CD4-positive, alpha-beta T cell (primary cell): ENCODE measurements at regions not wholly inside any gene's neighbourhood (a gene's known extent, or its start where the extent isn't known, plus 50 kb on each side); places are given as distances from the start of the nearest gene placed in this dataset.
"Not testable (repeated sequence)": the region's sequence is repeated elsewhere in the genome, so short reads cannot be mapped to it uniquely, and the experiment has no call there.

Experiments
- ATAC-seq: fragments of 200-7000 bp; cut with Tn5 transposase; one replicate; pipeline ENCODE4 v1.10.0; 2022; ENCODE audit warnings: mild to moderate bottlenecking; ENCODE audit not compliant: poor library complexity
- CTCF ChIA-PET: fragments of 350-600 bp; sonication (Branson Sonifier 250); formaldehyde crosslinking; loops from one replicate; lab custom pipeline; 2021; ENCODE audit warnings: antibody characterized with exemption, inconsistent platforms; lab: Charles Lee
- POLR2A ChIA-PET: fragments of 350-600 bp; sonication (Branson Sonifier 250); formaldehyde crosslinking; loops from one replicate; lab custom pipeline; 2021; ENCODE audit warnings: antibody characterized with exemption, inconsistent platforms; lab: Charles Lee
- DNase-seq, 14 experiments: peaks; one replicate each; pipeline ENCODE4 v3.0.0-alpha.2; 2013 to 2020; ENCODE audit warnings: mixed read lengths in 2 of 14
- H3K27ac ChIP-seq, 2 donors: one replicate each; pipeline versions ENCODE4 v1.5.1 to v1.7.0; 2013; ENCODE audit warnings: low read length in 2 of 2, low read depth in 1 of 2, mild to moderate bottlenecking in 1 of 2
- H3K27me3 ChIP-seq, 2 experiments: 1 replicate in 1 of 2; 2 replicates in 1 of 2; pipeline versions ENCODE4 v1.6.1 to v1.7.0; 2013; ENCODE audit warnings: low read length in 2 of 2, control low read depth in 1 of 2, mild to moderate bottlenecking in 1 of 2, moderate library complexity in 1 of 2; ENCODE audit not compliant: insufficient read depth in 2 of 2, control insufficient read depth in 1 of 2
- H3K36me3 ChIP-seq: one replicate; pipeline ENCODE4 v1.6.1; 2013; ENCODE audit warnings: low read length, control low read depth; ENCODE audit not compliant: insufficient read depth
- H3K4me1 ChIP-seq: one replicate; pipeline ENCODE4 v1.6.1; 2013; ENCODE audit warnings: low read length, control low read depth; ENCODE audit not compliant: insufficient read depth
- H3K4me3 ChIP-seq: one replicate; pipeline ENCODE4 v1.5.1; 2013; ENCODE audit warnings: mild to moderate bottlenecking, low read length, moderate library complexity
- H3K9me3 ChIP-seq, 2 experiments: 1 replicate in 1 of 2; 2 replicates in 1 of 2; pipeline versions ENCODE4 v1.6.1 to v1.7.0; 2013; ENCODE audit warnings: low read length in 2 of 2, mild to moderate bottlenecking in 2 of 2, control low read depth in 1 of 2, moderate library complexity in 1 of 2; ENCODE audit not compliant: control insufficient read depth in 1 of 2, insufficient read depth in 1 of 2
- H3K27ac Mint-ChIP-seq: one replicate; pipeline ENCODE4 v1.8.0; 2020; ENCODE audit warnings: mixed read lengths
- H3K27me3 Mint-ChIP-seq: one replicate; pipeline ENCODE4 v1.8.0; 2021; ENCODE audit warnings: mixed read lengths
- H3K36me3 Mint-ChIP-seq: one replicate; pipeline ENCODE4 v1.8.0; 2021; ENCODE audit warnings: low read depth, mixed read lengths
- H3K4me1 Mint-ChIP-seq: one replicate; pipeline ENCODE4 v1.8.0; 2021; ENCODE audit warnings: low read depth, mixed read lengths
- H3K4me3 Mint-ChIP-seq: one replicate; pipeline ENCODE4 v1.8.0; 2020; ENCODE audit warnings: mild to moderate bottlenecking, mixed read lengths
- H3K9me3 Mint-ChIP-seq: one replicate; pipeline ENCODE4 v1.8.0; 2020; ENCODE audit warnings: mixed read lengths
- CTCF ChIP-seq: fragments of 200-600 bp; IDR thresholded peaks from one replicate; pipeline ENCODE4 v1.8.0; 2022; ENCODE audit warnings: antibody characterized with exemption, mild to moderate bottlenecking
- intact Hi-C, 2 experiments: fragments of 100-400 bp; cut with DNase I in 1 of 2; cut with micrococcal nuclease in 1 of 2; formaldehyde crosslinking; loops; one replicate each; pipeline versions ENCODE4 v1.15.1 to v1.9.0; 2023 to 2025; cut with DNase I, micrococcal nuclease

DNA sequence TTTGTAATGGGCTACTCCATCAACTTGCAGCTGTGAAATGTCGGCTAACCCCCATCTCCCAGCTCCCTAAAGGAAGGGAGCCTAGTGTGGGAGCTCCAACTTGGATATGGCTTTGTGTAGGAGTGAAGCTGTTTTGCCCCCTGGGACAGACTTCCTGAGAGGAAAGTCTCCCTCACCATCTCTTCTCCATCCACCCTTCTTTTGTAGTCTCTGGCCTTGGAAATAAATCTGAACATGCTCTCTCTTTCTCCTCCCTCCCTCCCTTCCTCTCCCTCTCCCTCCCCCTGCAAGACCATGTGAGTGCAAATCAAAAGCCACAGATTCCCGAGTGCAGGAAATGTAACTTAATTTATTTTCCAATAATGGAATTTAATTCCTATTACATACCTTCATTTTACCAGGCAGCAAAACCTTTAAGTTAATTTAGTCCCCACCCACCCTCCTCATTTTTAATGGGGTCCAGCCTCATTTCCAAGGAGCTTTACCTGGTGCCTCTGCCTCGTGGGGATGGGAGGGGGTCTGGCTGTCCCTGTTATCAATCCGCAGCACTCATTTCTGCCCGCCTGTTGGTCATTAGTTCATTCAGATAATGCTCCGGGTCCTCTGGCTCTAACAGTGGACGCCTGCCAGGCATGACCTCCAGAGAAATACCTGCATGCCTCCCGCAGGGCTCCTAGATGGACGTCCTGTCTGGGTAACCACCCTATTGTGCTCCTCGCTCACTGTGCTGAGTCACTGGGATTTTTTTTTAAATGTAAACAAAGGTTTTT is 122.9 kb upstream of the TAF11L2 start:
- ATAC-seq = no peak
- Histone ChIP-seq H3K36me3 (no peaks in the 10 kb centered on the region), H3K27ac (no peak overlapping the region), H3K4me1 (no peaks in the 10 kb centered on the region), H3K27me3 (no peaks in the 10 kb centered on the region), H3K9me3 (peaks cover 0 to 8% of the 10 kb centered on the region in 2 experiments), H3K4me3 (no peak overlapping the region)
- ChIA-PET POLR2A (no interaction called here), CTCF (no interaction called here)
- Mint-ChIP-seq H3K4me1 (no peaks in the 10 kb centered on the region), H3K36me3 (no peaks in the 10 kb centered on the region), H3K27ac (no peak overlapping the region), H3K4me3 (no peak overlapping the region), H3K27me3 (no peaks in the 10 kb centered on the region), H3K9me3 (peaks cover 10% of the 10 kb centered on the region)
- TF ChIP-seq CTCF = no peak
- intact Hi-C loops = no loop called here
- no peak for DNase-seq

- H3K4me1 ChIP-seq, H3K27ac ChIP-seq, POLR2A ChIA-PET, ATAC-seq, H3K4me1 Mint-ChIP-seq, H3K27ac Mint-ChIP-seq, CTCF ChIA-PET, intact Hi-C loops, H3K27me3 ChIP-seq, H3K4me3 Mint-ChIP-seq, H3K4me3 ChIP-seq, H3K9me3 ChIP-seq, DNase-seq, H3K9me3 Mint-ChIP-seq, H3K36me3 ChIP-seq, H3K27me3 Mint-ChIP-seq, H3K36me3 Mint-ChIP-seq: not testable (repeated sequence)
Observed at GRCh38 chr5:17375886-17376285, 122.1 kb upstream of the TAF11L2 start.

DNA sequence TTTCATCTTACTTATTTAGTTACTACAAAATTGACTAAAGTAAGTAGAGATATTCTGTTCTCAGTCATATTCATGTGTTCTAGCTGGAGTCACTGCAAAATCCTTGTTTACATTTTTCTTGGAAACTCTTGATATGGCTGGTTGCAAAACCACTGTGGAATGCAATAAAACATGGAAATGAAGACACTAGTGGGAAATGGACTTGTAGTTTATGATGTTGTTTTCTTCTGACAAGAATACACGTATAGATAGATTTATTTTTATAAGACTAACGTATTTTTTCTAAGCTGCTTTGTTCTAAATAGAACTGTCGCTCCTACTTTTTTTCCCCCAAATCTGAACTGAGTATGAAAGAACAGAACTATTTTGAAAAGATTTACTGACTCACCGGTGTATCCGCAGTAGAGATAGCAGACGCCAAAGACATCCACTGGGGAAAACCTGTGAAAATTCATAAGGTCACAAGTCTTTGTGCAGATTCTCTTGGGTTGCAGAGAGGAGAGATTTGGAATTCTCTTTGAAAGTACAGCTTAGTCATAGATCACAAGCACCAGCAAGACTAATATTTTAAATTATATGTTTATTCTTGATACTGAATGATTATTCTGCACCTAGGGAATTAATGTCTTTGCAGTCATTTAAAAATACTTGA is 119.6 kb upstream of the TAF11L2 start:
- H3K9me3 Mint-ChIP-seq = peaks cover 6% of the 10 kb centered on the region
- Histone ChIP-seq H3K9me3 (peaks cover 0 to 8% of the 10 kb centered on the region in 2 experiments), H3K4me1 (no peaks in the 10 kb centered on the region), H3K36me3 (no peaks in the 10 kb centered on the region), H3K4me3 (no peak overlapping the region), H3K27me3 (no peaks in the 10 kb centered on the region), H3K27ac (no peak overlapping the region)
- POLR2A ChIA-PET = no interaction called here
- no peaks in the 10 kb centered on the region for H3K4me1 Mint-ChIP-seq
- H3K27ac Mint-ChIP-seq = no peak overlapping the region
- no peak for TF ChIP-seq CTCF
- no peak overlapping the region for H3K4me3 Mint-ChIP-seq
- ATAC-seq (no peak), DNase-seq (no peak)
- H3K27me3 Mint-ChIP-seq = no peaks in the 10 kb centered on the region
- intact Hi-C loops = no loop called here
- CTCF ChIA-PET = no interaction called here
- no peaks in the 10 kb centered on the region for H3K36me3 Mint-ChIP-seq
